ENCODE measurements at regions not wholly inside any gene's neighbourhood (a gene's known extent, or its start where the extent isn't known, plus 50 kb on each side); places are given as distances from the start of the nearest gene placed in this dataset.
"Not testable (repeated sequence)": the region's sequence is repeated elsewhere in the genome, so short reads cannot be mapped to it uniquely, and the experiment has no call there.

DNA sequence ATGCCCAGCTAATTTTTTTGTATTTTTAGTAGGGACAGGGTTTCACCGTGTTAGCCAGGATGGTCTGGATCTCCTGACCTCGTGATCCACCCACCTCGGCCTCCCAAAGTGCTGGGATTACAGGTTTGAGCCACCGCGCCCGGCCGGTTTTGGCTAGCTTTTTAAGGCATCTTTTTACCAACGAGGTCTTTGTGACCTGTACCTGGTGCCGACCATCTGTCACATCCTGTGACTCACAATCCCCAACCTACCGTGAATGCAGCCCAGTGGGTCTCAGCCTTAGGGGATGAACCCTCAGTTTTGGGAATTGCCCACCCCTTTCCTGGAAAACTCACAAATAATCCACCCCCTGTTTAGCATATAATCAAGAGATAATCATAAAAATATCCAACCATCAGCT, 607.4 kb upstream of the RBFOX1 start:
- TF ChIP-seq, protein P1, sequence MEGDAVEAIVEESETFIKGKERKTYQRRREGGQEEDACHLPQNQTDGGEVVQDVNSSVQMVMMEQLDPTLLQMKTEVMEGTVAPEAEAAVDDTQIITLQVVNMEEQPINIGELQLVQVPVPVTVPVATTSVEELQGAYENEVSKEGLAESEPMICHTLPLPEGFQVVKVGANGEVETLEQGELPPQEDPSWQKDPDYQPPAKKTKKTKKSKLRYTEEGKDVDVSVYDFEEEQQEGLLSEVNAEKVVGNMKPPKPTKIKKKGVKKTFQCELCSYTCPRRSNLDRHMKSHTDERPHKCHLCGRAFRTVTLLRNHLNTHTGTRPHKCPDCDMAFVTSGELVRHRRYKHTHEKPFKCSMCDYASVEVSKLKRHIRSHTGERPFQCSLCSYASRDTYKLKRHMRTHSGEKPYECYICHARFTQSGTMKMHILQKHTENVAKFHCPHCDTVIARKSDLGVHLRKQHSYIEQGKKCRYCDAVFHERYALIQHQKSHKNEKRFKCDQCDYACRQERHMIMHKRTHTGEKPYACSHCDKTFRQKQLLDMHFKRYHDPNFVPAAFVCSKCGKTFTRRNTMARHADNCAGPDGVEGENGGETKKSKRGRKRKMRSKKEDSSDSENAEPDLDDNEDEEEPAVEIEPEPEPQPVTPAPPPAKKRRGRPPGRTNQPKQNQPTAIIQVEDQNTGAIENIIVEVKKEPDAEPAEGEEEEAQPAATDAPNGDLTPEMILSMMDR (conservative IDR thresholded peaks at IDR 0.05; ENCODE audit: low read depth, low read length), result not testable (repeated sequence)
- TF ChIP-seq CHD1 (IDR thresholded peaks at IDR 0.05; ENCODE audit: low read depth, low read length); POLR2A (IDR thresholded peaks at IDR 0.05; ENCODE audit: low read depth, low read length); MAFK (IDR thresholded peaks at IDR 0.05; ENCODE audit: low read depth, low read length); SMC3 (IDR thresholded peaks at IDR 0.05; ENCODE audit: low read depth, low read length); RAD21 (IDR thresholded peaks at IDR 0.05; ENCODE audit: low read length); BHLHE40 (IDR thresholded peaks at IDR 0.05; ENCODE audit: low read depth, low read length); MXI1 (IDR thresholded peaks at IDR 0.05; ENCODE audit: borderline replicate concordance, low read depth, low read length): not testable (repeated sequence)
- TF ChIP-seq, protein P2, sequence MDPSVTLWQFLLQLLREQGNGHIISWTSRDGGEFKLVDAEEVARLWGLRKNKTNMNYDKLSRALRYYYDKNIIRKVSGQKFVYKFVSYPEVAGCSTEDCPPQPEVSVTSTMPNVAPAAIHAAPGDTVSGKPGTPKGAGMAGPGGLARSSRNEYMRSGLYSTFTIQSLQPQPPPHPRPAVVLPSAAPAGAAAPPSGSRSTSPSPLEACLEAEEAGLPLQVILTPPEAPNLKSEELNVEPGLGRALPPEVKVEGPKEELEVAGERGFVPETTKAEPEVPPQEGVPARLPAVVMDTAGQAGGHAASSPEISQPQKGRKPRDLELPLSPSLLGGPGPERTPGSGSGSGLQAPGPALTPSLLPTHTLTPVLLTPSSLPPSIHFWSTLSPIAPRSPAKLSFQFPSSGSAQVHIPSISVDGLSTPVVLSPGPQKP (IDR thresholded peaks at IDR 0.05; ENCODE audit: borderline replicate concordance, low read depth, low read length), result not testable (repeated sequence)
